ENCODE measurements at regions not wholly inside any gene's neighbourhood (a gene's known extent, or its start where the extent isn't known, plus 50 kb on each side); places are given as distances from the start of the nearest gene placed in this dataset.

- Histone ChIP-seq H3K4me1 (ENCODE audit: control insufficient read depth, insufficient read depth, low read length) (no peaks in the 10 kb centered on the region), H3K9me3 (ENCODE audit: control insufficient read depth, low read length) (no peaks in the 10 kb centered on the region), H3K27me3 (ENCODE audit: control insufficient read depth, insufficient read depth) (no peaks in the 10 kb centered on the region), H3K4me3 (ENCODE audit: low read length) (no peak overlapping the region), H3K27ac (ENCODE audit: low read length) (no peak overlapping the region)
- ATAC-seq: no peak
- DNase-seq: no peak
- 80% methylated on average over 2 of the region's 2 CpGs for WGBS
- intact Hi-C loops (cut with DNase I): no loop called here
Observed at GRCh38 chr10:27599546-27599945, 95.4 kb downstream of the RAB18 start.

- no peak for DNase-seq
- Histone ChIP-seq H3K27ac (ENCODE audit: low read length) (no peak overlapping the region), H3K27me3 (ENCODE audit: control insufficient read depth, insufficient read depth) (no peaks in the 10 kb centered on the region), H3K9me3 (ENCODE audit: control insufficient read depth, low read length) (no peaks in the 10 kb centered on the region), H3K4me1 (ENCODE audit: control insufficient read depth, insufficient read depth, low read length) (no peaks in the 10 kb centered on the region), H3K4me3 (ENCODE audit: low read length) (no peak overlapping the region)
- intact Hi-C loops (cut with DNase I): no loop called here
- peak in 1 of 2 donors; percentile 52 for ATAC-seq
- WGBS: 79% methylated on average over 2 of the region's 2 CpGs
Observed at GRCh38 chr10:27600930-27601329, 96.8 kb downstream of the RAB18 start.

DNA sequence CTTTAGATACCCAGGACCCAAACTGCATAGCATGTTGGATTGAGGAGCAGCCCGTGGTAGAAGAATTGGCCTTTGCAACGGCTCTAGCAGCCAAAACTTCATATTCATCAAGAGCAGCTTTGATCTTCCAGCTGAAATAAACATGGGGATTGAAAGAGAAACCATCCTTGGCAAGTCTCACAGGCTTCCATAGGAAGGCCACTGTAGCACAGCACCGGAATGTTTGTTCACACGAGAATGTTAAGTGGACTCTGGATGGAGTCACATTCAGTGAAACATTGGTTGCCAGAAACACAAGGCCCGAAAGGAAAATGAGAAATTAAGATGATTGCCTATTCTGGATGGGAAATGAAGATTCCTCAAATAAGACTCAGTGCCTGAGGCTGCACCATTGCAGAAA, 97.4 kb downstream of the RAB18 start:
- Histone ChIP-seq H3K9me3 (ENCODE audit: control insufficient read depth, low read length) (no peaks in the 10 kb centered on the region), H3K27me3 (ENCODE audit: control insufficient read depth, insufficient read depth) (no peaks in the 10 kb centered on the region), H3K27ac (ENCODE audit: low read length) (no peak overlapping the region), H3K4me3 (ENCODE audit: low read length) (no peak overlapping the region), H3K4me1 (ENCODE audit: control insufficient read depth, insufficient read depth, low read length) (no peaks in the 10 kb centered on the region)
- DNase-seq (no peak), ATAC-seq (peak in 1 of 2 donors; percentile 29)
- 50% methylated on average over 5 of the region's 5 CpGs for WGBS
- intact Hi-C loops (cut with DNase I): no loop called here

GRCh38 chr10:27601946-27602538, 97.9 kb downstream of the RAB18 start:
- 55% methylated on average over 6 of the region's 6 CpGs for WGBS
- no peak for DNase-seq
- Histone ChIP-seq H3K4me1 (ENCODE audit: control insufficient read depth, insufficient read depth, low read length) (no peaks in the 10 kb centered on the region), H3K9me3 (ENCODE audit: control insufficient read depth, low read length) (no peaks in the 10 kb centered on the region), H3K27me3 (ENCODE audit: control insufficient read depth, insufficient read depth) (no peaks in the 10 kb centered on the region), H3K27ac (ENCODE audit: low read length) (no peak overlapping the region), H3K4me3 (ENCODE audit: low read length) (no peak overlapping the region)
- intact Hi-C loops (cut with DNase I): no loop called here
- ATAC-seq: peak in 1 of 2 donors; percentile 60

- H3K27me3 ChIP-seq (ENCODE audit: control insufficient read depth, insufficient read depth): no peaks in the 10 kb centered on the region
- 91% methylated on average over 1 of the region's 1 CpG for WGBS
- no peak for ATAC-seq
Observed at GRCh38 chr10:27603104-27603503, 99.0 kb downstream of the RAB18 start.

GRCh38 chr10:27605318-27605717, 101.2 kb downstream of the RAB18 start:
- H3K4me3 ChIP-seq (ENCODE audit: low read length): no peak overlapping the region
- no peaks in the 10 kb centered on the region for H3K9me3 ChIP-seq (ENCODE audit: control insufficient read depth, low read length)
- intact Hi-C loops (cut with DNase I): no loop called here
- DNase-seq: no peak
- 67% methylated on average over 4 of the region's 4 CpGs for WGBS
- no peak overlapping the region for H3K27ac ChIP-seq (ENCODE audit: low read length)
- H3K4me1 ChIP-seq (ENCODE audit: control insufficient read depth, insufficient read depth, low read length): no peaks in the 10 kb centered on the region
- H3K27me3 ChIP-seq (ENCODE audit: control insufficient read depth, insufficient read depth): no peaks in the 10 kb centered on the region
- ATAC-seq: no peak

More at GRCh38 chr10:27603104-27603503, 99.0 kb downstream of the RAB18 start:
- no peak overlapping the region for H3K27ac ChIP-seq (ENCODE audit: low read length)
- DNase-seq: no peak
- intact Hi-C loops (cut with DNase I): no loop called here
- H3K9me3 ChIP-seq (ENCODE audit: control insufficient read depth, low read length): no peaks in the 10 kb centered on the region
- no peaks in the 10 kb centered on the region for H3K4me1 ChIP-seq (ENCODE audit: control insufficient read depth, insufficient read depth, low read length)
- no peak overlapping the region for H3K4me3 ChIP-seq (ENCODE audit: low read length)

DNA sequence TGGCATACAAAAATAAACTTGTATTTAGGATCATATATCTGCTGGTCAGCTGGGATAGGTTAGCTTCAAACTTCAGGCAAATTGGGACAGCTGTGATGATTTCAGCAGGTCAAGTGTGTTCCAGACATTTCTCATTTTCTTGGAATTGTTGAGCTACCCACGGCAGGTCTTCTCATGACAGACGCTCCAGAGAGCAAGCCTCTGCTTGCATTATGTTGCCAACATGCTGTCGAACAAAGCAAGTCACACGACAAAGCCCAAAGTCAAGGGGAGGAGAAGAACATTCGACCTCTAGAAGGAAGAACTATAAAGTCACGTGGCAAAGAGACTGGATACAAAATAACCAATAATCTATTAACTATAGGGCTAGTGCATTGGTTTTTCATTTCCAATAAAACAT, 103.5 kb downstream of the RAB18 start:
- WGBS: 58% methylated on average over 6 of the region's 6 CpGs
- H3K27ac ChIP-seq (ENCODE audit: low read length): no peak overlapping the region
- DNase-seq (no peak), ATAC-seq (no peak)
- intact Hi-C loops (cut with DNase I): no loop called here
- H3K9me3 ChIP-seq (ENCODE audit: control insufficient read depth, low read length): no peaks in the 10 kb centered on the region
- no peaks in the 10 kb centered on the region for H3K27me3 ChIP-seq (ENCODE audit: control insufficient read depth, insufficient read depth)
- H3K4me1 ChIP-seq (ENCODE audit: control insufficient read depth, insufficient read depth, low read length): no peaks in the 10 kb centered on the region
- H3K4me3 ChIP-seq (ENCODE audit: low read length): no peak overlapping the region

GRCh38 chr10:27611236-27611635, 107.1 kb downstream of the RAB18 start:
- Histone ChIP-seq H3K27me3 (ENCODE audit: control insufficient read depth, insufficient read depth) (no peaks in the 10 kb centered on the region), H3K4me3 (ENCODE audit: low read length) (no peak overlapping the region), H3K27ac (ENCODE audit: low read length) (no peak overlapping the region), H3K9me3 (ENCODE audit: control insufficient read depth, low read length) (no peaks in the 10 kb centered on the region), H3K4me1 (ENCODE audit: control insufficient read depth, insufficient read depth, low read length) (no peaks in the 10 kb centered on the region)
- 55% methylated on average over 3 of the region's 3 CpGs for WGBS
- intact Hi-C loops (cut with DNase I): no loop called here
- DNase-seq (no peak), ATAC-seq (peak in 1 of 2 donors; percentile 63)

GRCh38 chr10:27611744-27612550, 107.8 kb downstream of the RAB18 start:
- intact Hi-C loops (cut with DNase I): no loop called here
- Histone ChIP-seq H3K4me3 (ENCODE audit: low read length) (no peak overlapping the region), H3K4me1 (ENCODE audit: control insufficient read depth, insufficient read depth, low read length) (no peaks in the 10 kb centered on the region), H3K9me3 (ENCODE audit: control insufficient read depth, low read length) (no peaks in the 10 kb centered on the region), H3K27ac (ENCODE audit: low read length) (no peak overlapping the region), H3K27me3 (ENCODE audit: control insufficient read depth, insufficient read depth) (no peaks in the 10 kb centered on the region)
- DNase-seq (no peak), ATAC-seq (peak; percentile 41 to 43)
- 55% methylated on average over 5 of the region's 5 CpGs for WGBS

GRCh38 chr10:27612551-27613035, 108.5 kb downstream of the RAB18 start:
- 55% methylated on average over 6 of the region's 6 CpGs for WGBS
- peak; percentile 45 to 64 for ATAC-seq
- DNase-seq: no peak

DNA sequence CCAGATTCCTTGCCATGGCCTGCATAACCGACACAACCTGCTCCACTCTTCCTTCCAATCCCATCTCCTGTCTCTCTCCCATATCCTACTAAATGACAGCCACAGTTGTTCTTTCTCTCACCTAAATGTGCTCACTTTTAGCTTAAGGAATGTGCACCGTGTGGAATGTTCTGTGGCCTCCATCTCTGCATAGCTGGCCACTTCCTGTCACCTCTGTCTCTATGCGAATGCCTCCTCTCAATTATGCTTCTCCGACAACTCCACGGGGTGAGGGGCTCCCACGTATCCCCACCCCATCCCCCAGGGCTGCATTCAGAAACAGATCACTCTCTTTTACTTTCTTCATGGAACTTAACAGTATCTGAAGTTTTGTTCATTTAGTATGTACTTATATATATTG, 110.7 kb downstream of the RAB18 start:
- H3K4me1 ChIP-seq (ENCODE audit: control insufficient read depth, insufficient read depth, low read length): no peaks in the 10 kb centered on the region
- H3K9me3 ChIP-seq (ENCODE audit: control insufficient read depth, low read length): no peaks in the 10 kb centered on the region
- DNase-seq: no peak
- intact Hi-C loops (cut with DNase I): no loop called here
- H3K27ac ChIP-seq (ENCODE audit: low read length): no peak overlapping the region
- H3K4me3 ChIP-seq (ENCODE audit: low read length): no peak overlapping the region
- 48% methylated on average over 6 of the region's 6 CpGs for WGBS
- no peaks in the 10 kb centered on the region for H3K27me3 ChIP-seq (ENCODE audit: control insufficient read depth, insufficient read depth)
- no peak for ATAC-seq

More at GRCh38 chr10:27612551-27613035, 108.5 kb downstream of the RAB18 start:
- no peaks in the 10 kb centered on the region for H3K9me3 ChIP-seq (ENCODE audit: control insufficient read depth, low read length)
- no peaks in the 10 kb centered on the region for H3K4me1 ChIP-seq (ENCODE audit: control insufficient read depth, insufficient read depth, low read length)
- no peak overlapping the region for H3K27ac ChIP-seq (ENCODE audit: low read length)
- intact Hi-C loops (cut with DNase I): no loop called here
- no peaks in the 10 kb centered on the region for H3K27me3 ChIP-seq (ENCODE audit: control insufficient read depth, insufficient read depth)
- no peak overlapping the region for H3K4me3 ChIP-seq (ENCODE audit: low read length)

Measured in right cardiac atrium (tissue), 5 donors.